GF-D8 (cell line): ENCODE measurements at regions not wholly inside any gene's neighbourhood (a gene's known extent, or its start where the extent isn't known, plus 50 kb on each side); places are given as distances from the start of the nearest gene placed in this dataset.

Source experiments
- DNase-seq: peaks from one replicate; lab custom pipeline; 2025; lab: John Stamatoyannopoulos, UW

GRCh38 chr18:76255070-76255683, 239.9 kb downstream of the ZNF516 start:
- no peak for DNase-seq

GRCh38 chr18:76252880-76253279, 242.2 kb downstream of the ZNF516 start:
- DNase-seq = no peak

- DNase-seq = no peak
Measured at GRCh38 chr18:76252139-76252538, 242.9 kb downstream of the ZNF516 start.

GRCh38 chr18:76251691-76252090, 243.4 kb downstream of the ZNF516 start:
- DNase-seq = no peak

GRCh38 chr18:76246590-76246989, 248.5 kb downstream of the ZNF516 start:
- DNase-seq = no peak

- no peak for DNase-seq
Measured at GRCh38 chr18:76234676-76235060, 260.4 kb downstream of the ZNF516 start.

GRCh38 chr18:76233876-76234675, 261.0 kb downstream of the ZNF516 start:
- DNase-seq = no peak

- DNase-seq = no peak
Measured at GRCh38 chr18:76233406-76233805, 261.6 kb downstream of the ZNF516 start.

GRCh38 chr18:76232779-76233178, 262.3 kb downstream of the ZNF516 start:
- DNase-seq = no peak

GRCh38 chr18:76232010-76232409, 263.0 kb downstream of the ZNF516 start:
- DNase-seq = no peak

GRCh38 chr18:76231402-76231801, 263.6 kb downstream of the ZNF516 start:
- no peak for DNase-seq

GRCh38 chr18:76230791-76231190, 264.3 kb downstream of the ZNF516 start:
- DNase-seq = no peak

GRCh38 chr18:76228716-76229115, 266.3 kb downstream of the ZNF516 start:
- no peak for DNase-seq

- no peak for DNase-seq
Measured at GRCh38 chr18:76227759-76228158, 267.3 kb downstream of the ZNF516 start.

GRCh38 chr18:76223403-76223802, 271.6 kb downstream of the ZNF516 start:
- DNase-seq = no peak

GRCh38 chr18:76219023-76219422, 276.0 kb downstream of the ZNF516 start:
- no peak for DNase-seq

GRCh38 chr18:76216096-76216495, 278.9 kb downstream of the ZNF516 start:
- no peak for DNase-seq

GRCh38 chr18:76213991-76214390, 281.1 kb downstream of the ZNF516 start:
- no peak for DNase-seq

GRCh38 chr18:76212960-76213359, 282.1 kb downstream of the ZNF516 start:
- peak; percentile 18 for DNase-seq

GRCh38 chr18:76209597-76209996, 285.4 kb downstream of the ZNF516 start:
- no peak for DNase-seq

GRCh38 chr18:76208678-76209306, 286.2 kb downstream of the ZNF516 start:
- no peak for DNase-seq

GRCh38 chr18:76205906-76206305, 289.1 kb downstream of the ZNF516 start:
- no peak for DNase-seq

GRCh38 chr18:76203552-76203951, 291.5 kb downstream of the ZNF516 start:
- DNase-seq = no peak
